ENCODE measurements at regions not wholly inside any gene's neighbourhood (a gene's known extent, or its start where the extent isn't known, plus 50 kb on each side); places are given as distances from the start of the nearest gene placed in this dataset.

DNA sequence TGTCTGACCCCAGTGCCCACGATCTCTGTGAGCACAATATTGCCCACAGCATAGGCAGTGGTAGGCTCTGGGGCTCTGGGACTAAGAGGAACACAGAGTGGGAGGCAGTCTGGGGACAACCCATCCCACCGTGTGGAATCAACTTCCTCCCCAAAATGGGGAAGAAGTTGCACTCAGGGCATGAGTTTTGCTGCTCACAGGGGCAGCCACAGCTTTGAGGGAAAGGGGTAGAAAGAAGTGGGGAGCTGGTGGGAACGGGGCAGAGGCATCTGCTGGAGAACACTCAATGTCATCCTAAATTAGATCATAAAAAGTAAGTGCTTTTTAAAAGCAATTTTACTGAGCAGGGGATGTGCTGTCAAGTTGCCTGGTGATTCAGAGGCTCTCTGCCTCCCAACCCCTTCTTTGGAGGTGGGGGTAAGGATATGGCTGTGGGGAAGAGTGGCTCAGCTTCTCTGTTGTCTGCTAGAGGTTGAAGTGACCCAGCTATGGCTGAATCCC is 233.8 kb upstream of the NCAM1 start:
- TF ChIP-seq, protein P1, sequence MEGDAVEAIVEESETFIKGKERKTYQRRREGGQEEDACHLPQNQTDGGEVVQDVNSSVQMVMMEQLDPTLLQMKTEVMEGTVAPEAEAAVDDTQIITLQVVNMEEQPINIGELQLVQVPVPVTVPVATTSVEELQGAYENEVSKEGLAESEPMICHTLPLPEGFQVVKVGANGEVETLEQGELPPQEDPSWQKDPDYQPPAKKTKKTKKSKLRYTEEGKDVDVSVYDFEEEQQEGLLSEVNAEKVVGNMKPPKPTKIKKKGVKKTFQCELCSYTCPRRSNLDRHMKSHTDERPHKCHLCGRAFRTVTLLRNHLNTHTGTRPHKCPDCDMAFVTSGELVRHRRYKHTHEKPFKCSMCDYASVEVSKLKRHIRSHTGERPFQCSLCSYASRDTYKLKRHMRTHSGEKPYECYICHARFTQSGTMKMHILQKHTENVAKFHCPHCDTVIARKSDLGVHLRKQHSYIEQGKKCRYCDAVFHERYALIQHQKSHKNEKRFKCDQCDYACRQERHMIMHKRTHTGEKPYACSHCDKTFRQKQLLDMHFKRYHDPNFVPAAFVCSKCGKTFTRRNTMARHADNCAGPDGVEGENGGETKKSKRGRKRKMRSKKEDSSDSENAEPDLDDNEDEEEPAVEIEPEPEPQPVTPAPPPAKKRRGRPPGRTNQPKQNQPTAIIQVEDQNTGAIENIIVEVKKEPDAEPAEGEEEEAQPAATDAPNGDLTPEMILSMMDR (IDR thresholded peaks at IDR 0.05) = no peak
- TF ChIP-seq KAT7 (CRISPR knock-in tag; IDR thresholded peaks at IDR 0.05; ENCODE audit: borderline replicate concordance) = no peak
- TF ChIP-seq NR1H2 (CRISPR knock-in tag; IDR thresholded peaks at IDR 0.05) = no peak
- TF ChIP-seq JAZF1 (CRISPR knock-in tag; IDR thresholded peaks at IDR 0.05) = no peak
- TF ChIP-seq OVOL2 (CRISPR knock-in tag; IDR thresholded peaks at IDR 0.05; ENCODE audit: borderline replicate concordance) = no peak
- no peak for TF ChIP-seq NR3C1 (CRISPR knock-in tag; conservative IDR thresholded peaks at IDR 0.05; ENCODE audit: low read depth)
- TF ChIP-seq, protein P2, sequence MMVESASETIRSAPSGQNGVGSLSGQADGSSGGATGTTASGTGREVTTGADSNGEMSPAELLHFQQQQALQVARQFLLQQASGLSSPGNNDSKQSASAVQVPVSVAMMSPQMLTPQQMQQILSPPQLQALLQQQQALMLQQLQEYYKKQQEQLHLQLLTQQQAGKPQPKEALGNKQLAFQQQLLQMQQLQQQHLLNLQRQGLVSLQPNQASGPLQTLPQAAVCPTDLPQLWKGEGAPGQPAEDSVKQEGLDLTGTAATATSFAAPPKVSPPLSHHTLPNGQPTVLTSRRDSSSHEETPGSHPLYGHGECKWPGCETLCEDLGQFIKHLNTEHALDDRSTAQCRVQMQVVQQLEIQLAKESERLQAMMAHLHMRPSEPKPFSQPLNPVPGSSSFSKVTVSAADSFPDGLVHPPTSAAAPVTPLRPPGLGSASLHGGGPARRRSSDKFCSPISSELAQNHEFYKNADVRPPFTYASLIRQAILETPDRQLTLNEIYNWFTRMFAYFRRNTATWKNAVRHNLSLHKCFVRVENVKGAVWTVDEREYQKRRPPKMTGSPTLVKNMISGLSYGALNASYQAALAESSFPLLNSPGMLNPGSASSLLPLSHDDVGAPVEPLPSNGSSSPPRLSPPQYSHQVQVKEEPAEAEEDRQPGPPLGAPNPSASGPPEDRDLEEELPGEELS (CRISPR knock-in tag; IDR thresholded peaks at IDR 0.05) = no peak

All from WTC11 (cell line).